ENCODE measurements at regions not wholly inside any gene's neighbourhood (a gene's known extent, or its start where the extent isn't known, plus 50 kb on each side); places are given as distances from the start of the nearest gene placed in this dataset.

- intact Hi-C loops (cut with DNase I): no loop called here
- no peak for DNase-seq
- no peak for ATAC-seq
These were observed 253.8 kb upstream of the DMD start for GRCh38 chrX:33465137-33465536.

GRCh38 chrX:33457102-33457501 lies 245.8 kb upstream of the DMD start:
- no peak for ATAC-seq
- intact Hi-C loops (cut with DNase I): no loop called here
- no peak for DNase-seq

DNA sequence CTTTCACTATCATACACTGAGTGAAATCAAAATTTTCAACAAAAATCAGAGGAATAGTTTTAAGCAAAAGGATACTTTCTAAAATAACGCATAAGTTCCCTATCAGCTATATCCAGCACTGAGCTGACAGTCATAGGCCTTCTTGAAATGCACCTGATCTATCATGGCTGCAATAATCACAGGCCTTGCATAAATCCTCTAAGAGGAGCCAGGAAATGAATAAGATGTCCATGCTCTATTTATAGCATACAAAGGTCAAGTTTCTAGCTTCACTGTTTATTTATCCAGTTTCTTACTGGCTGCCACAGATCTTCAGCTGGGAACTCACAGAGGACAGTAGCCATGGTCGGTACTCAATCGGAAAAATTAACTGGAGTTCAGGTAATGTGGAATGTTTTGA lies 235.9 kb upstream of the DMD start:
- ATAC-seq (no peak), DNase-seq (no peak)
- intact Hi-C loops (cut with DNase I): no loop called here

DNA sequence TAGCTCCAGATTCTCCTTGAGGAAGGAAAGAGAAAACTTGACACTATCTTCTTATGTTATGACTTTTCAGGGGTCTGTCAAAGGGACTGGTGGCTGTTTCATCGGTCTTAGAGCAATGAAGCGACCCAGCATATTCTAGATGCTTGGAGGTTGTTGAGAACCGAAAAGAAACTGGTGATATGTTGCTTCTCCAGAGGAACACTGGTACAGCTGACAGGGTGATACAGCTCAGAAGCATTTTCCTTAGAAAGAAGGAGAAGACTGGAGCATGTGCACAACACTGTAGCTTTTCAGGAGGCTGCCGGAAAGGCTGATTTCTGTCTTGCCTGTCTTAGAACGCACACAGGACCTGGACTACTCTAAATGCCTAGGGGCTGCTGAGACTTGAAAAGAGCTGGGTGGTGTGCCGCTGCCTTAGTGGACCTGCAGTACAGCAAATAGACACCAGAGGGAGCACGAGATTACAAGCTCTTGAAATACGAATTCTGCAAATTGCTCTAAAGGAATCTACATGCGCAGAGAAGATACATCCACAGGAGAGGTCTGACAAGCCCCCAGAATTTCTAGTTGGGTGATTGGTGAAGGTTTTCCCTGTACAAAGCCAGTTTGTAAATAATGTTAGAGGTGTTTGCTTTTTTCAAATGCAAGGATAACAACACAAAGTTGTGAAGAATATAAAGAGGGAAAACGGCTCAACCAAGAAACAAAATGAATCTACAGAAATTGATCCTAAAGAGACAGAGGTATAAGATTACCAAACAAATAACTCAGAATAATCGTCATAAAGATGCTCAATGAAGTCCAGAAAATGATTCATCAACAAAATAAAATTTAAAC lies 223.1 kb upstream of the DMD start:
- ATAC-seq (peak in 1 of 2 donors; percentile 23), DNase-seq (peak; percentile 42)
- intact Hi-C loops (cut with DNase I): loop anchor here in 1 of 2 donors (10.0 kb wide), 1 partner anchor 860 kb away; no protein-coding TSS in a partner anchor

GRCh38 chrX:33416273-33416805 lies 205.0 kb upstream of the DMD start:
- intact Hi-C loops (cut with DNase I): no loop called here
- DNase-seq (no peak), ATAC-seq (no peak)

DNA sequence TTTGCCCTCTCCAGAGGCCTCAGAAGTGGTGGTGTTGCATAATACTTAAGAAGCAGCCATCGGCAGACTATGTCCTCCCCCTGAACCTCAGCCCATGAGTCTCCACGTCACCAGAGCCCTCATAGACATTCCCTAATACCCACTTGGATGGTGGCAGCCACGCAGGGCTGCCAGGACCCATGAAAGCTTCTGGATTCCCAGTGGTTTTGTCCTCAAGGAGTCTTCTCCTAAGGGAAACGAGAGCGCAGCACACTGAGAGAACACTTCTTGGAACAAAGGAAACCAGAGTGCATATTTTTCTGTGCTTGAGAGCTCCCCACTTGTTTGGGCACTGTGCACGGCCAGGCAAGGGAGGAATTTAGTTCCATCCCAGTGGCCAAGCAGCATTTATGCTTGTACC lies 204.1 kb upstream of the DMD start:
- DNase-seq (no peak), ATAC-seq (no peak)
- intact Hi-C loops (cut with DNase I): no loop called here

DNA sequence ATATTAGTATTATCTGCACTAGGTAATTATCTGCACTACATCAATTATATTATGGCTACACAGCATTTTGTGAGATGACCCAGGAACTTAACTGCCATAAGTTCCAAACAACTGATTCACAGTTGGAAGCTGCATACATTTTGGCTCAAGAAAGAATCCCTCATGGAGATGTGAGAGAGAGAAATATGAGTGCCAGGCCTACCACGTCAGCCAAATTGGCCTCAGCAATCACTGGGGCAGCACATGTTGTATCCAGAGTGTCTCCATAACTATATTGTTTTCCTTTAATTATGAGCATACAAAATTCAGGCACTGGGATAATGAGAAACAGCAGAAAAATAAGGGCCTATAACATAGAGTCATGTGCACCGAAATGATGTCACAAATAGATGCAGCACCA lies 174.2 kb upstream of the DMD start:
- ATAC-seq (no peak), DNase-seq (no peak)
- intact Hi-C loops (cut with DNase I): no loop called here

DNA sequence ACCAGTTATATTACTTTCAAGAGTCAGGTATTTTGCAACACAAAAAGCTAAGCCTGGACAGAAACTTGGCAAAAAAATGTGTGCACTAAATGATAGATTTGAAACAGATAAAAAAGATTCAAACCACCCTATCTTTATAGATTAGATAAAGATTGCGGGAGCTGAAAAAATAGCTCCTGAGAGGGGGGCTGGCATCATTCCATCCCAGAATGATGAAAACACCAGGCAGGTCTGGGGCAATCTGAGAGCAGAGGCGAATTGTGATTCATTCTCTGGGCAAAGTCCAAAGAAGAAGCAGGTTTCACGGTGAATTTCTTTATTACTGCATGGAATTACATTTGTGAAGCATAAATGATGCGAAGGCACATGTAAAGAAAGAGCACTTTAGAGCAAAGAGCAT lies 168.5 kb upstream of the DMD start:
- ATAC-seq: no peak
- DNase-seq: no peak
- intact Hi-C loops (cut with DNase I): no loop called here

GRCh38 chrX:33357606-33358005 lies 146.3 kb upstream of the DMD start:
- DNase-seq (no peak), ATAC-seq (no peak)
- intact Hi-C loops (cut with DNase I): no loop called here

DNA sequence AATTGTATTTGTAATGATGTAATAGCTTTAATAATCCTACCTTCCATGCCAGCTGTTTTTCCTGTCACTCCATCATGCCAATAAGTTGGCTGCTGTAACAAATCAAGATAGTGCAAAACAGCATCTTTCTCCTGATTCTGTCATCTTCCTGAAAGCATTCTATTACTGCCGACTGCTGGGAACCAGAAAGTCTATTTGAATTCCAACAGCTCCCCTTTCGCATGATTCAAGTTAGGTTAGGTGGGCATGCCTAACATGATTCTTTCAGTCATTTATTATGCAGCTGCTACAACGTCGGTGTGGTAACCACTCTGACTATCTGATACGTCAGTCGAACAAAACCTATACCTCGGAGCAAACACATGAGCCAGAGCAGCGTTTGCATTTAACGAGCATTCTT lies 127.9 kb upstream of the DMD start:
- ATAC-seq: no peak
- intact Hi-C loops (cut with DNase I): loop anchor here in 1 of 2 donors (10.0 kb wide), 1 partner anchor 204 kb away; no protein-coding TSS in a partner anchor
- no peak for DNase-seq

DNA sequence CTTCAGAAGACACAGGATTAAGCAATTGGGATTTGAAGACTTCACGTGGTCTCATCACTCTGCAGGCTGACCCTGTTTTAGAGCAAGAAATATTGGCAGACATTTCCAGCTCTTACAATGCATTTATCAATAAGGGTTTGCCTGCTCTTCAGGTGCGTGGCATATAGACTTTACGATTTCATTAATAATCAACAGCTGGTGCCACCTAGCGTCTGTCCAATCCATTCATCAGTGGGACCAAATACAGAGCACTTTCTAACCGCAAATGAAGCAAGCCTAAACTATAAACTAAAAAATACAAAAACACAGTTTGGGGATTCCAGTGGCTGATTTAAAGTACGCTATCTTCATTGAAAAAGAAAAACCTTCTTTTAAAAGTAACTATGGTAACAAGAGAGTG lies 125.4 kb upstream of the DMD start:
- DNase-seq (peak; percentile 21), ATAC-seq (no peak)
- intact Hi-C loops (cut with DNase I): loop anchor here in 1 of 2 donors (10.0 kb wide), 1 partner anchor 202 kb away; no protein-coding TSS in a partner anchor

- intact Hi-C loops (cut with DNase I): loop anchor here in 1 of 2 donors (10.0 kb wide), 1 partner anchor 198 kb away; no protein-coding TSS in a partner anchor
These were observed 121.9 kb upstream of the DMD start for GRCh38 chrX:33333271-33333670.

DNA sequence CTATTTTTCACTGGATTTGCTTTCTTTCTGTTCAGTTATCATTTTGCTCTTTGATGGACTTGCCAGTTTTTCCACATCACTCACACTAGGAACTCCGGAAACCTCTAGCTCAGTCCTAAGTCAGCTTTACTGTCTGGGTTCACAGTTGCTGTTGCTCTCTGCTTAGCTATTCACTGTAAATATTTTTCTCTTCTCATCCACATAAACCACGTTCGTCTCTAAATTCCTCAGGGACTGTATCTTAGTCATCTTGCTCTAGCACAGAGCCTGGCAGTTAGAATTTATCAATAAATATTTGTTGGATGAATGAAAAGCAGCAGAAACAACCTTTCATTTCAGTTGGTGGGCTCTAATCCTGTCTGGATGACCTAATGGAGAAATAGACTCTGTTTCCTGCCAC lies 119.4 kb upstream of the DMD start:
- intact Hi-C loops (cut with DNase I): loop anchor here in 1 of 2 donors (10.0 kb wide), 1 partner anchor 196 kb away; no protein-coding TSS in a partner anchor
- ATAC-seq: no peak

More at GRCh38 chrX:33333271-33333670, 121.9 kb upstream of the DMD start:
- ATAC-seq: no peak
- DNase-seq: no peak

DNA sequence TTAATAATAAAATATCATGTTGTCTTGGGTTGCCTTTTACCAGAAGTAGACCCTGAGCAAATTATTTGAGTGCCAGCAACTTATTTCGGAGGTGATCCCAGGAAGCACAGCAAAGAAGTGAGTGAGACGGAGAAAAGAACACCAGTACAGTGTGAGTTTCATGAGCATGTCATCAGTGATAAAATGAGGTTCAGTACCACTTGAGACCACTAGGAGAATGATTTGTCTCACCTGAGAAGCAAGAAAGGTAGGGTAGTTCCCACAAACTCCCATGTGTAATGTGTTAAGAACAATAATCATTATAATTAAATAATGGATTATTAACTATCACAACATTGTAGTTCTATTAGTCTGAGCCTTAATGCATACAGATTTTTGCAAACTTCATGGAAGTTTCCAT lies 112.8 kb upstream of the DMD start:
- DNase-seq: no peak
- intact Hi-C loops (cut with DNase I): no loop called here
- no peak for ATAC-seq

More for the DNA sequence above, 119.4 kb upstream of the DMD start:
- DNase-seq: no peak

DNA sequence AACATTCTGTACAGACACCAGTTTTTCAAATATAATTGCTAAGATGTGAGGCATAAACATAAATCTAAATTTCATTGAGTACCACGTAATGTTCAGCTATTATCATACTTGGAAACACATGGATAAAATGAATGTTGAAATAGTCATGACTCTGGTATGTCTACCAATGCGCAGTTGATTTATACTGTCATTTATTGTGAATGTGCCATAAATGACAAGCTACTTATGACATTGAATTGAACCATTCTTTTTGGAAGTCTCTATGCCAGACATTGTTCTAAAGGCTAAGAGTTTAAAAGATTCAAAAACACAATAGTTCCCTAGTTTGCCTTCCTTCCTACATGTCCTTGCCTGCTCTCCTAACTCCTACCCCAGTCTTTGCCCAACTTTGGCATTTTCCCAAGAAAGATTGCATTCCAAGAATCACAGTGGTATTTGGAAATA lies 96.6 kb upstream of the DMD start:
- ATAC-seq (peak in 1 of 2 donors; percentile 34), DNase-seq (no peak)
- intact Hi-C loops (cut with DNase I): no loop called here

- ATAC-seq: peak in 1 of 2 donors; percentile 38
- DNase-seq: no peak
- intact Hi-C loops (cut with DNase I): no loop called here
These were observed 87.3 kb upstream of the DMD start for GRCh38 chrX:33298622-33299021.

DNA sequence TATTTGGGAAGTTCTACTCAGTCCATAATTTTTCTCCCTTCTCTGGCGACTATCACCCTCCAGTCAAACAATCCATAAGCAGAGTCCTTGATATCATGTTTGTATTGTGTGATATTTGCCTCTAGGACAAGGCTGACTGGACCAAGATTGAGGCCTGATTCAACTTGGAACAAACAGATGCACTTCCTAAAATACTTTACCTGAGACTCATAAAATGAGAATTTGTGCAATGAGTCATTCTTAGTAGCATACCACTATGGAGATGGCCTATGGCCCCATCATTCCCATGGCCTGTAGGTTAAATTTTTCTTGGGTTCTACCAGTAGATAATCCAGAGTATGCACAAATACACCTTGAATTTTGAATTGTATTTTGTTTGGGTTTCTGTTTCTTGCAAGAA lies 74.2 kb upstream of the DMD start:
- intact Hi-C loops (cut with DNase I): no loop called here
- no peak for DNase-seq
- ATAC-seq: no peak

- ATAC-seq (no peak), DNase-seq (no peak)
- intact Hi-C loops (cut with DNase I): no loop called here
These were observed 65.7 kb upstream of the DMD start for GRCh38 chrX:33277046-33277445.

- intact Hi-C loops (cut with DNase I): no loop called here
- ATAC-seq: no peak
- DNase-seq: no peak
These were observed 62.2 kb upstream of the DMD start for GRCh38 chrX:33273535-33273934.

DNA sequence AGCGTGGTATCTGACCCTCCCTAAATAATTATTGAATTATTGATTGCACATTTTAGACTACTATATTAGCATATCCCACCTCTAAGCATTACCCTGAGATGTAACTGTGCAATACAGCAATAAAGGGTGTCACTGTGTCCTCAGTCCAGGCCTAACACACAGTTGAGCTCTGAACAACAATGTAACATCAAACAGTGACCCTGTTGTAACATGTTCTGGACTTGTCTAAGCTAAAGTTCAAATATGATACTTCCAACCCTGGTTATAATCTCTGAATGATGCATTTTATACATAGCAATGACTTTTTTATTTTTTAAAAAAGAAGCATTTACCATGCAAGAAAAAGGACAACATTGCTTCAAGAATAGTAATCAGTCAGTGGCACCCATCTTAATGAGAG lies 61.6 kb upstream of the DMD start:
- intact Hi-C loops (cut with DNase I): no loop called here
- DNase-seq: no peak
- no peak for ATAC-seq

Measured in left cardiac atrium (tissue), 4 donors.